ENCODE measurements at regions not wholly inside any gene's neighbourhood (a gene's known extent, or its start where the extent isn't known, plus 50 kb on each side); places are given as distances from the start of the nearest gene placed in this dataset.
A peak's percentile ranks its signal among the peaks of the same experiment; 100 is the strongest.

- no peak overlapping the region for H3K4me3 Mint-ChIP-seq
- TF ChIP-seq CTCF (IDR thresholded peaks at IDR 0.05; ENCODE audit: unreplicated experiment in 3 of 3) = no peak
- no peak overlapping the region for H3K27ac Mint-ChIP-seq
- no peaks in the 10 kb centered on the region for H3K27me3 Mint-ChIP-seq (ENCODE audit: low read depth)
- H3K36me3 Mint-ChIP-seq (ENCODE audit: low read depth) = no peaks in the 10 kb centered on the region
- H3K9me3 Mint-ChIP-seq = no peaks in the 10 kb centered on the region
- H3K4me1 Mint-ChIP-seq = peaks cover 3% of the 10 kb centered on the region
These were observed 93.8 kb downstream of the GPR63 start for GRCh38 chr6:96743496-96743895.

GRCh38 chr6:96742702-96743101, 94.6 kb downstream of the GPR63 start:
- no peak for TF ChIP-seq CTCF (IDR thresholded peaks at IDR 0.05; ENCODE audit: unreplicated experiment in 3 of 3)

DNA sequence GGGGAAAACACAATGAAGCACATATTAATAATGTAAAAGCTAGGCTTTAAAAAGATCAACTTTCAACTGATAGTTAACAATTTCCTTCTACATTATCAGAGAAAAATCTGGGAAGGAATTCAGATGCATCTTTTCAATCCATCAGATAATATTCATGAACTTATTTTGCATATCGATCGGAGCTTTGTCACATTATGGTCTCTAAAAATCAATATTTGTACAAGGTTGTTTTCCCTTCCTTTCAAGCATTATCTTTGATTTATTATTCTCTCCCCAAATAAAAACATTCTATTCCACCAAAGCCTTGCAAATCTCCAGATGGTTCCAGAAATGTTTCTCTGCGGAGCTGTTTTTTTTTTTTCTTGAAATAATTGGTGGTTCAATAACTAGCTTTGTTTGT, 101.9 kb downstream of the GPR63 start:
- no peak overlapping the region for H3K27ac Mint-ChIP-seq
- no peaks in the 10 kb centered on the region for H3K36me3 Mint-ChIP-seq (ENCODE audit: low read depth)
- H3K27me3 Mint-ChIP-seq (ENCODE audit: low read depth) = peaks cover 3% of the 10 kb centered on the region
- H3K4me3 Mint-ChIP-seq = no peak overlapping the region
- H3K9me3 Mint-ChIP-seq = no peaks in the 10 kb centered on the region
- no peak for TF ChIP-seq CTCF (IDR thresholded peaks at IDR 0.05; ENCODE audit: unreplicated experiment in 3 of 3)
- H3K4me1 Mint-ChIP-seq = peaks cover 13% of the 10 kb centered on the region

More at GRCh38 chr6:96742702-96743101, 94.6 kb downstream of the GPR63 start:
- no peak overlapping the region for H3K27ac Mint-ChIP-seq
- H3K4me3 Mint-ChIP-seq = no peak overlapping the region
- no peaks in the 10 kb centered on the region for H3K36me3 Mint-ChIP-seq (ENCODE audit: low read depth)
- peaks cover 11% of the 10 kb centered on the region for H3K4me1 Mint-ChIP-seq
- no peaks in the 10 kb centered on the region for H3K9me3 Mint-ChIP-seq
- no peaks in the 10 kb centered on the region for H3K27me3 Mint-ChIP-seq (ENCODE audit: low read depth)

DNA sequence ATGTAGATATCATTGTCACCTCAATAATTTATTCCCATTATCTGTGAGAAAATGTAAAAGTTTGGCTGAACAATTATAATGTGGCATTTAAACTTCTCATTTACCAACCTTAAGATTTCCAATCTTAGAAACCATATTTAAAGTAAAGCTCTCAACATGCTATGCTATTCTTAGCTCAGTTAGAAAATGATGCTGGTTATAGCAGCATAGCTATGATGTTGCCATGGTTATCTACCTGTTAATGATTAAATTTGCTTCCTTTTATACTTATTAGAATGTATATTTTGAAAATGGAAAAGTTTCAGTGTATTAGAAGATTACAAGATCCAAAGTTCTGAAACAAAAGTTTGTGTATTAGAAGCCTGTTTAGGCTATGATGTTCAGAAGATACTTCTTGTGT, 110.1 kb downstream of the GPR63 start:
- Mint-ChIP-seq H3K9me3 (no peaks in the 10 kb centered on the region), H3K4me3 (no peak overlapping the region), H3K36me3 (ENCODE audit: low read depth) (no peaks in the 10 kb centered on the region), H3K4me1 (no peaks in the 10 kb centered on the region), H3K27ac (no peak overlapping the region), H3K27me3 (ENCODE audit: low read depth) (no peaks in the 10 kb centered on the region)
- no peak for TF ChIP-seq CTCF (IDR thresholded peaks at IDR 0.05; ENCODE audit: unreplicated experiment in 3 of 3)

DNA sequence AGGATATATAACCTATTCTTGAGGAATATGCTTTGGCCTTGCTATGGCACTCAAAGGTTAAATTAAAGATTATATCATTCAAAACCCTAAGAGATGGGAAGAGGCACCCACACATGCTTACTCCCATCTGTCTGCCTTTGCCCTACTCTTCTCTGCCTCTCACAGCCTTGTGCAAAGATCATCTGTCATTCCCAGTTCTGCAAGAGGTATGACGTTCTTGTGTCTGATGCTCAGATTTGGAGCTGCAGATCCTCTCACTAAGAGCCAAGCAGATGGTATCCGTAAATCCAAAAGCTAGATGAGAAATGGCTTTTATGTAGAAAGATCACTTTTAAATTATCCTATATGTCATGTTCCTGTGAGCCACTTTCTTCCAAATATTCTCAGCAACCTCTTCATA, 112.0 kb downstream of the GPR63 start:
- no peak overlapping the region for H3K4me3 Mint-ChIP-seq
- H3K27me3 Mint-ChIP-seq (ENCODE audit: low read depth) = no peaks in the 10 kb centered on the region
- no peaks in the 10 kb centered on the region for H3K36me3 Mint-ChIP-seq (ENCODE audit: low read depth)
- H3K4me1 Mint-ChIP-seq = no peaks in the 10 kb centered on the region
- peak overlapping the region in 1 of 3 experiments; percentile 3 for H3K27ac Mint-ChIP-seq
- H3K9me3 Mint-ChIP-seq = no peaks in the 10 kb centered on the region
- TF ChIP-seq CTCF (IDR thresholded peaks at IDR 0.05; ENCODE audit: unreplicated experiment in 3 of 3) = no peak

DNA sequence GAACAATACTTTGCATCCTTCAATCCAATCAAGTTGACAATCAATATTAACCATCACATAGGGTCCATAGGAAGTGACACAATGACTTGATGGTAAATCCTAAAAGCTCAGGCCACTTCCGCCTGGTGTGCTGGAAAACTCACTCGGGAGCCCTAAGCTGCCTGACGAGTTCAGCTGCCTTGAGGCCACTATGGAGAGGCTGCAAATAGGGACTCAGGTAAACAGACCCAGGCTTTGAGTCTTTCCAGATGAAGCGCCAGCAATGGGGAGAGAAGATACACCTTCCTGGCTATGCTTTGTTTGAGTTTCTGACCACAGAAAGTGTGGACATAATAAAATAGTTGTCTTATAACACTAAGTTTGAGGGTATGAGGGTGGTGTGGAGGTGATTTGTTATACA, 112.6 kb downstream of the GPR63 start:
- no peaks in the 10 kb centered on the region for H3K27me3 Mint-ChIP-seq (ENCODE audit: low read depth)
- H3K9me3 Mint-ChIP-seq = no peaks in the 10 kb centered on the region
- no peaks in the 10 kb centered on the region for H3K36me3 Mint-ChIP-seq (ENCODE audit: low read depth)
- H3K4me3 Mint-ChIP-seq = no peak overlapping the region
- no peak overlapping the region for H3K27ac Mint-ChIP-seq
- TF ChIP-seq CTCF (IDR thresholded peaks at IDR 0.05; ENCODE audit: unreplicated experiment in 3 of 3) = no peak
- no peaks in the 10 kb centered on the region for H3K4me1 Mint-ChIP-seq

Data from nephron (organoid).